Prostate gland (tissue), 2 donors: ENCODE measurements at regions not wholly inside any gene's neighbourhood (a gene's known extent, or its start where the extent isn't known, plus 50 kb on each side); places are given as distances from the start of the nearest gene placed in this dataset.

Experiments
- DNase-seq: peaks from one replicate; pipeline ENCODE4 v3.0.0-alpha.2; 2019; ENCODE audit warnings: low spot score
- H3K27ac ChIP-seq, 2 donors: fragments of 200-600 bp; sonication (generic); 2 replicates each; pipeline ENCODE4 v1.5.1; 2017 to 2019
- H3K27me3 ChIP-seq: fragments of 200-600 bp; sonication (generic); replicated peaks from 2 replicates; pipeline ENCODE4 v1.5.1; 2019; ENCODE audit not compliant: insufficient read depth
- H3K36me3 ChIP-seq, 2 donors: fragments of 200-600 bp; sonication (generic); 1 replicate in 1 of 2; 2 replicates in 1 of 2; pipeline versions ENCODE4 v1.5.1 to v1.8.1; 2017 to 2019
- H3K4me1 ChIP-seq: fragments of 200-600 bp; sonication (generic); replicated peaks from 2 replicates; pipeline ENCODE4 v1.5.1; 2019
- H3K4me3 ChIP-seq, 2 donors: fragments of 200-600 bp; sonication (generic); 2 replicates each; pipeline ENCODE4 v1.5.1; 2017 to 2019
- H3K9me3 ChIP-seq: fragments of 200-600 bp; sonication (generic); 2 replicates; pipeline ENCODE4 v1.5.1; 2017
- CTCF ChIP-seq, 4 experiments: fragments of 200-600 bp in 2 of 4; fragments of 450-650 bp in 2 of 4; sonication (generic) in 2 of 4; IDR thresholded peaks; 1 replicate in 3 of 4; 2 replicates in 1 of 4; pipeline ENCODE4 v1.5.1; 2016 to 2019; ENCODE audit warnings: antibody characterized with exemption in 4 of 4, mild to moderate bottlenecking in 2 of 4, moderate library complexity in 2 of 4
- POLR2A ChIP-seq: fragments of 450-650 bp; IDR thresholded peaks from one replicate; pipeline ENCODE4 v1.6.1; 2016; ENCODE audit warnings: antibody characterized with exemption, mild to moderate bottlenecking
- POLR2AphosphoS5 ChIP-seq: sonication (generic); formaldehyde crosslinking; IDR thresholded peaks from one replicate; pipeline ENCODE4 v1.6.1; 2017; ENCODE audit warnings: antibody characterized with exemption
- WGBS: methylation state at CpG from one replicate; pipeline ENCODE4 v1.1.5; 2018; 5-methylcytosine and 5-hydroxymethylcytosine counted together
- intact Hi-C: fragments of 100-400 bp; cut with DNase I; formaldehyde crosslinking; loops from one replicate; pipeline ENCODE4 v1.14.2; 2022

GRCh38 chr15:85889956-85890619 is 95.4 kb upstream of the KLHL25 start:
- Histone ChIP-seq H3K36me3 (no peaks in the 10 kb centered on the region), H3K9me3 (no peaks in the 10 kb centered on the region), H3K27ac (no peak overlapping the region), H3K27me3 (no peaks in the 10 kb centered on the region), H3K4me3 (no peak overlapping the region), H3K4me1 (no peaks in the 10 kb centered on the region)
- no peak for DNase-seq
- TF ChIP-seq CTCF (IDR thresholded peaks at IDR 0.05) = no peak
- TF ChIP-seq POLR2AphosphoS5 = no peak
- TF ChIP-seq POLR2A = no peak
- intact Hi-C loops = no loop called here
- WGBS = 67% methylated on average over 12 of the region's 12 CpGs

GRCh38 chr15:85890620-85890980 is 95.9 kb upstream of the KLHL25 start:
- Histone ChIP-seq H3K4me3 (no peak overlapping the region), H3K9me3 (no peaks in the 10 kb centered on the region), H3K4me1 (no peaks in the 10 kb centered on the region), H3K27me3 (no peaks in the 10 kb centered on the region), H3K36me3 (no peaks in the 10 kb centered on the region), H3K27ac (no peak overlapping the region)
- DNase-seq = no peak
- intact Hi-C loops = no loop called here
- WGBS = 65% methylated on average over 2 of the region's 2 CpGs
- TF ChIP-seq CTCF (IDR thresholded peaks at IDR 0.05) (no peak), POLR2AphosphoS5 (no peak), POLR2A (no peak)

GRCh38 chr15:85891470-85891869 is 96.7 kb upstream of the KLHL25 start:
- DNase-seq = no peak
- TF ChIP-seq POLR2AphosphoS5 = no peak
- no peak for TF ChIP-seq CTCF (IDR thresholded peaks at IDR 0.05)
- no peak for TF ChIP-seq POLR2A
- Histone ChIP-seq H3K4me1 (no peaks in the 10 kb centered on the region), H3K27ac (no peak overlapping the region), H3K27me3 (no peaks in the 10 kb centered on the region), H3K36me3 (no peaks in the 10 kb centered on the region), H3K4me3 (no peak overlapping the region), H3K9me3 (no peaks in the 10 kb centered on the region)
- 100% methylated on average over 1 of the region's 1 CpG for WGBS
- intact Hi-C loops = no loop called here

DNA sequence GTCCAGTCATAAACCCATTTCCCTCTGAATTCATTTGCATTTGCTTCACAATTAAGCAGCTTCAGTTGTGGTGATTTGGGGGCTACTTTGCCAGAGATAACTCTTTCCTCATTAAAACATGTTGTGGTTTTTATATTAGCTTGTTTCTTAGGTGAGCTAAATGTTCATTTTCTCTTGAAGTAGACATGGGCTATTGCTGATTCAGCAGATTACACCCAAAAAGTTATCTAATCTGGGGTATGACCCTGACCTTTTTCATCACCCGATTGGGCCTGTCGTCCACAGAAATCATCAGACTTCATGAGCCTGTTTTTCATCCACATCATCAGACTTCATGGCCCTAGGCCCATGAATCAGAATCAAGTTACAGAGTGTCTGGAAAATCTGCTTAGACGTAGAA is 97.5 kb upstream of the KLHL25 start:
- no peak overlapping the region for H3K4me3 ChIP-seq
- DNase-seq = no peak
- H3K4me1 ChIP-seq = no peaks in the 10 kb centered on the region
- no peaks in the 10 kb centered on the region for H3K27me3 ChIP-seq
- TF ChIP-seq POLR2A (no peak), POLR2AphosphoS5 (no peak), CTCF (IDR thresholded peaks at IDR 0.05) (no peak)
- no peaks in the 10 kb centered on the region for H3K36me3 ChIP-seq
- H3K9me3 ChIP-seq = no peaks in the 10 kb centered on the region
- 90% methylated on average over 3 of the region's 3 CpGs for WGBS
- no peak overlapping the region for H3K27ac ChIP-seq
- intact Hi-C loops = no loop called here

- WGBS = 76% methylated on average over 4 of the region's 4 CpGs
Measured at GRCh38 chr15:85897207-85897894, 102.6 kb upstream of the KLHL25 start.

More at GRCh38 chr15:85897207-85897894, 102.6 kb upstream of the KLHL25 start:
- Histone ChIP-seq H3K4me3 (no peak overlapping the region), H3K9me3 (no peaks in the 10 kb centered on the region), H3K4me1 (peaks cover 7% of the 10 kb centered on the region), H3K36me3 (no peaks in the 10 kb centered on the region), H3K27ac (no peak overlapping the region), H3K27me3 (no peaks in the 10 kb centered on the region)
- intact Hi-C loops = no loop called here
- no peak for DNase-seq
- TF ChIP-seq POLR2A (no peak), POLR2AphosphoS5 (no peak), CTCF (IDR thresholded peaks at IDR 0.05) (no peak)
